ENCODE measurements at regions not wholly inside any gene's neighbourhood (a gene's known extent, or its start where the extent isn't known, plus 50 kb on each side); places are given as distances from the start of the nearest gene placed in this dataset.

- no peak for DNase-seq (ENCODE audit: low read depth)
- H3K4me3 ChIP-seq (ENCODE audit: low read depth, low read length) = no peak overlapping the region
- TF ChIP-seq CTCF (conservative IDR thresholded peaks at IDR 0.05; ENCODE audit: low read depth, low read length) = no peak
Measured at GRCh38 chr10:8445353-8445752, 390.9 kb downstream of the GATA3 start.

GRCh38 chr10:8449909-8450308, 395.4 kb downstream of the GATA3 start:
- DNase-seq (ENCODE audit: low read depth) = no peak
- H3K4me3 ChIP-seq (ENCODE audit: low read depth, low read length) = no peak overlapping the region
- TF ChIP-seq CTCF (conservative IDR thresholded peaks at IDR 0.05; ENCODE audit: low read depth, low read length) = no peak

- no peak for TF ChIP-seq CTCF (conservative IDR thresholded peaks at IDR 0.05; ENCODE audit: low read depth, low read length)
- no peak overlapping the region for H3K4me3 ChIP-seq (ENCODE audit: low read depth, low read length)
- DNase-seq (ENCODE audit: low read depth) = no peak
Measured at GRCh38 chr10:8453587-8453986, 399.1 kb downstream of the GATA3 start.

- no peak for DNase-seq (ENCODE audit: low read depth)
- H3K4me3 ChIP-seq (ENCODE audit: low read depth, low read length) = no peak overlapping the region
- no peak for TF ChIP-seq CTCF (conservative IDR thresholded peaks at IDR 0.05; ENCODE audit: low read depth, low read length)
Measured at GRCh38 chr10:8454357-8454756, 399.9 kb downstream of the GATA3 start.

- no peak for TF ChIP-seq CTCF (conservative IDR thresholded peaks at IDR 0.05; ENCODE audit: low read depth, low read length)
- no peak for DNase-seq (ENCODE audit: low read depth)
- H3K4me3 ChIP-seq (ENCODE audit: low read depth, low read length) = no peak overlapping the region
Measured at GRCh38 chr10:8455181-8455580, 400.7 kb downstream of the GATA3 start.

- DNase-seq (ENCODE audit: low read depth) = no peak
- no peak for TF ChIP-seq CTCF (conservative IDR thresholded peaks at IDR 0.05; ENCODE audit: low read depth, low read length)
- no peak overlapping the region for H3K4me3 ChIP-seq (ENCODE audit: low read depth, low read length)
Measured at GRCh38 chr10:8456386-8456785, 401.9 kb downstream of the GATA3 start.

GRCh38 chr10:8460626-8461025, 406.1 kb downstream of the GATA3 start:
- H3K4me3 ChIP-seq (ENCODE audit: low read depth, low read length) = no peak overlapping the region
- no peak for DNase-seq (ENCODE audit: low read depth)
- no peak for TF ChIP-seq CTCF (conservative IDR thresholded peaks at IDR 0.05; ENCODE audit: low read depth, low read length)

Data from choroid plexus epithelial cell (primary cell).